ENCODE measurements at regions not wholly inside any gene's neighbourhood (a gene's known extent, or its start where the extent isn't known, plus 50 kb on each side); places are given as distances from the start of the nearest gene placed in this dataset.

DNA sequence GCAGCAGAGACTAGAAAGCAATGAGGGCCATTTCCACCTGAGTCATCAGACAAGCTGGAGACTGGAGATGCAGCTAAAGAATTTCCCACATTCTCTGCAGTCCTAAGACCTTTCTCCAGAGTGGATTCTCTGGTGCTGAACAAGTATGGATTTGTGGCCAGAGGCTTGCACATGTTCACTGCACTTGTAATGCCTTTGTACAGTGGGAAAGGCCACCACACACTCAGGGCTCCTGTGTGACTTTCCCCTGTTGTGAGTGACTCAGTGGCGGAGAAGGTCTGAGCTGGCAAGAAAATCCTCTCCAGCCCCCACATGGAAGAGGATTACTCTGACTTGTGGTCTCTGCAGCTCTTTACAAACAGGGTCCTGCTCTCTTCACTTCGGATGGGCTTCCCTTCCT, 192.3 kb downstream of the C6orf118 start:
- TF ChIP-seq ZMYM2 (CRISPR knock-in tag; IDR thresholded peaks at IDR 0.05) (no peak), ZNF138 (CRISPR knock-in tag; IDR thresholded peaks at IDR 0.05; ENCODE audit: low read depth) (no peak), POLR2AphosphoS5 (IDR thresholded peaks at IDR 0.05; ENCODE audit: low read depth, low read length) (no peak), NBN (conservative IDR thresholded peaks at IDR 0.05) (no peak), CBX1 (IDR thresholded peaks at IDR 0.05; ENCODE audit: low read depth) (no peak), HDAC2 (CRISPR knock-in tag; IDR thresholded peaks at IDR 0.05) (no peak), GABPA (IDR thresholded peaks at IDR 0.05; ENCODE audit: low read depth, low read length) (no peak), GABPA (CRISPR knock-in tag; IDR thresholded peaks at IDR 0.05; ENCODE audit: low read depth) (no peak), GATAD2A (CRISPR knock-in tag; IDR thresholded peaks at IDR 0.05) (no peak), ZNF263 (CRISPR knock-in tag; IDR thresholded peaks at IDR 0.05) (no peak)
- TF ChIP-seq, protein P1, sequence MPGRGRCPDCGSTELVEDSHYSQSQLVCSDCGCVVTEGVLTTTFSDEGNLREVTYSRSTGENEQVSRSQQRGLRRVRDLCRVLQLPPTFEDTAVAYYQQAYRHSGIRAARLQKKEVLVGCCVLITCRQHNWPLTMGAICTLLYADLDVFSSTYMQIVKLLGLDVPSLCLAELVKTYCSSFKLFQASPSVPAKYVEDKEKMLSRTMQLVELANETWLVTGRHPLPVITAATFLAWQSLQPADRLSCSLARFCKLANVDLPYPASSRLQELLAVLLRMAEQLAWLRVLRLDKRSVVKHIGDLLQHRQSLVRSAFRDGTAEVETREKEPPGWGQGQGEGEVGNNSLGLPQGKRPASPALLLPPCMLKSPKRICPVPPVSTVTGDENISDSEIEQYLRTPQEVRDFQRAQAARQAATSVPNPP (CRISPR knock-in tag; IDR thresholded peaks at IDR 0.05) = no peak
- TF ChIP-seq, protein P2, sequence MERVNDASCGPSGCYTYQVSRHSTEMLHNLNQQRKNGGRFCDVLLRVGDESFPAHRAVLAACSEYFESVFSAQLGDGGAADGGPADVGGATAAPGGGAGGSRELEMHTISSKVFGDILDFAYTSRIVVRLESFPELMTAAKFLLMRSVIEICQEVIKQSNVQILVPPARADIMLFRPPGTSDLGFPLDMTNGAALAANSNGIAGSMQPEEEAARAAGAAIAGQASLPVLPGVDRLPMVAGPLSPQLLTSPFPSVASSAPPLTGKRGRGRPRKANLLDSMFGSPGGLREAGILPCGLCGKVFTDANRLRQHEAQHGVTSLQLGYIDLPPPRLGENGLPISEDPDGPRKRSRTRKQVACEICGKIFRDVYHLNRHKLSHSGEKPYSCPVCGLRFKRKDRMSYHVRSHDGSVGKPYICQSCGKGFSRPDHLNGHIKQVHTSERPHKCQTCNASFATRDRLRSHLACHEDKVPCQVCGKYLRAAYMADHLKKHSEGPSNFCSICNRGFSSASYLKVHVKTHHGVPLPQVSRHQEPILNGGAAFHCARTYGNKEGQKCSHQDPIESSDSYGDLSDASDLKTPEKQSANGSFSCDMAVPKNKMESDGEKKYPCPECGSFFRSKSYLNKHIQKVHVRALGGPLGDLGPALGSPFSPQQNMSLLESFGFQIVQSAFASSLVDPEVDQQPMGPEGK (CRISPR knock-in tag; IDR thresholded peaks at IDR 0.05) = no peak

Data from HepG2 (cell line).